ENCODE measurements at regions not wholly inside any gene's neighbourhood (a gene's known extent, or its start where the extent isn't known, plus 50 kb on each side); places are given as distances from the start of the nearest gene placed in this dataset.

GRCh38 chr11:128053981-128054931 is 533.1 kb downstream of the ETS1 start:
- H2BK12ac ChIP-seq (ENCODE audit: low read length in 2 of 2), result no peak overlapping the region
- H3K14ac ChIP-seq (ENCODE audit: low read length in 2 of 2), result no peak overlapping the region
- H3K9me3 ChIP-seq (ENCODE audit: control insufficient read depth, low read length), result no peaks in the 10 kb centered on the region
- H3K18ac ChIP-seq (ENCODE audit: low read depth in 1 of 2, low read length in 2 of 2), result peak overlapping the region in 1 of 2 experiments; percentile 55
- H3K36me3 ChIP-seq (ENCODE audit: control insufficient read depth in 1 of 2, insufficient read depth in 2 of 2, low read depth in 1 of 2, low read length in 2 of 2), result no peaks in the 10 kb centered on the region
- no peaks in the 10 kb centered on the region for H3K27me3 ChIP-seq (ENCODE audit: control insufficient read depth in 1 of 2, insufficient read depth in 1 of 2, low read length in 2 of 2)
- H3K27ac ChIP-seq (ENCODE audit: low read length, poor library complexity, severe bottlenecking), result peak overlapping the region; percentile 94
- H3K4me2 ChIP-seq (ENCODE audit: low read length, poor library complexity, severe bottlenecking), result no peak overlapping the region
- no peak overlapping the region for H2BK5ac ChIP-seq (ENCODE audit: low read depth, low read length, poor library complexity, severe bottlenecking)
- H2BK15ac ChIP-seq (ENCODE audit: low read depth, poor library complexity, severe bottlenecking), result no peak overlapping the region
- peak overlapping the region; percentile 19 for H4K8ac ChIP-seq (ENCODE audit: low read length)
- H2BK120ac ChIP-seq (ENCODE audit: low read depth, low read length), result no peak overlapping the region
- no peak overlapping the region for H4K91ac ChIP-seq (ENCODE audit: low read length)
- H2AFZ ChIP-seq (ENCODE audit: low read depth, low read length), result no peak overlapping the region
- no peaks in the 10 kb centered on the region for H3K79me1 ChIP-seq (replicated peaks; ENCODE audit: low read length, poor library complexity, severe bottlenecking)
- no peak for DNase-seq
- no peak overlapping the region for H3K4ac ChIP-seq (ENCODE audit: low read depth in 1 of 2, low read length in 2 of 2)
- H3K23ac ChIP-seq (ENCODE audit: low read length in 2 of 2), result no peak overlapping the region
- no peak overlapping the region for H3K4me3 ChIP-seq (ENCODE audit: insufficient read depth in 1 of 2, low read depth in 1 of 2, low read length in 2 of 2)
- 100% methylated on average over 2 of the region's 2 CpGs for WGBS
- H3K9ac ChIP-seq (ENCODE audit: low read length), result no peak overlapping the region
- peaks cover 2% of the 10 kb centered on the region for H3K4me1 ChIP-seq (ENCODE audit: control insufficient read depth, insufficient read depth, low read depth, low read length)
- peak overlapping the region; percentile 61 for H2AK5ac ChIP-seq (ENCODE audit: low read length, severe bottlenecking)

- Histone ChIP-seq H3K18ac (ENCODE audit: low read depth in 1 of 2, low read length in 2 of 2) (peak overlapping the region in 1 of 2 experiments; percentile 30), H3K9ac (ENCODE audit: low read length) (peak overlapping the region; percentile 30), H2BK5ac (ENCODE audit: low read depth, low read length, poor library complexity, severe bottlenecking) (peak overlapping the region; percentile 87), H2AFZ (ENCODE audit: low read depth, low read length) (no peak overlapping the region), H3K4me1 (ENCODE audit: control insufficient read depth, insufficient read depth, low read depth, low read length) (peaks cover 4% of the 10 kb centered on the region), H3K23ac (ENCODE audit: low read length in 2 of 2) (no peak overlapping the region), H4K8ac (ENCODE audit: low read length) (no peak overlapping the region), H3K4me2 (ENCODE audit: low read length, poor library complexity, severe bottlenecking) (peak overlapping the region; percentile 19), H3K79me1 (replicated peaks; ENCODE audit: low read length, poor library complexity, severe bottlenecking) (no peaks in the 10 kb centered on the region), H3K4ac (ENCODE audit: low read depth in 1 of 2, low read length in 2 of 2) (peak overlapping the region in 1 of 2 experiments; percentile 30), H3K14ac (ENCODE audit: low read length in 2 of 2) (no peak overlapping the region), H3K9me3 (ENCODE audit: control insufficient read depth, low read length) (no peaks in the 10 kb centered on the region), H3K27me3 (ENCODE audit: control insufficient read depth in 1 of 2, insufficient read depth in 1 of 2, low read length in 2 of 2) (no peaks in the 10 kb centered on the region), H2BK15ac (ENCODE audit: low read depth, poor library complexity, severe bottlenecking) (no peak overlapping the region), H4K91ac (ENCODE audit: low read length) (no peak overlapping the region), H3K4me3 (ENCODE audit: insufficient read depth in 1 of 2, low read depth in 1 of 2, low read length in 2 of 2) (no peak overlapping the region), H3K36me3 (ENCODE audit: control insufficient read depth in 1 of 2, insufficient read depth in 2 of 2, low read depth in 1 of 2, low read length in 2 of 2) (no peaks in the 10 kb centered on the region), H2BK120ac (ENCODE audit: low read depth, low read length) (peak overlapping the region; percentile 38), H2BK12ac (ENCODE audit: low read length in 2 of 2) (peak overlapping the region in 1 of 2 experiments; percentile 63), H3K27ac (ENCODE audit: low read length, poor library complexity, severe bottlenecking) (peak overlapping the region; percentile 94), H2AK5ac (ENCODE audit: low read length, severe bottlenecking) (peak overlapping the region; percentile 93)
- DNase-seq, result peak; percentile 40
- no CpG with 5 or more reads among the region's 2 CpGs for WGBS
These were observed 534.3 kb downstream of the ETS1 start for GRCh38 chr11:128052912-128053641.

- no peaks in the 10 kb centered on the region for H3K79me1 ChIP-seq (replicated peaks; ENCODE audit: low read length, poor library complexity, severe bottlenecking)
- no peak overlapping the region for H3K4ac ChIP-seq (ENCODE audit: low read depth in 1 of 2, low read length in 2 of 2)
- H3K4me2 ChIP-seq (ENCODE audit: low read length, poor library complexity, severe bottlenecking), result no peak overlapping the region
- no peak overlapping the region for H4K91ac ChIP-seq (ENCODE audit: low read length)
- H3K9ac ChIP-seq (ENCODE audit: low read length), result no peak overlapping the region
- no peak overlapping the region for H3K27ac ChIP-seq (ENCODE audit: low read length, poor library complexity, severe bottlenecking)
- H3K36me3 ChIP-seq (ENCODE audit: control insufficient read depth in 1 of 2, insufficient read depth in 2 of 2, low read depth in 1 of 2, low read length in 2 of 2), result no peaks in the 10 kb centered on the region
- no peak overlapping the region for H2BK120ac ChIP-seq (ENCODE audit: low read depth, low read length)
- no peak overlapping the region for H2AFZ ChIP-seq (ENCODE audit: low read depth, low read length)
- 100% methylated on average over 4 of the region's 4 CpGs for WGBS
- no peak overlapping the region for H3K18ac ChIP-seq (ENCODE audit: low read depth in 1 of 2, low read length in 2 of 2)
- H3K4me1 ChIP-seq (ENCODE audit: control insufficient read depth, insufficient read depth, low read depth, low read length), result peaks cover 3% of the 10 kb centered on the region
- H3K23ac ChIP-seq (ENCODE audit: low read length in 2 of 2), result no peak overlapping the region
- H3K9me3 ChIP-seq (ENCODE audit: control insufficient read depth, low read length), result peaks cover 5% of the 10 kb centered on the region
- no peak overlapping the region for H4K8ac ChIP-seq (ENCODE audit: low read length)
- H2BK12ac ChIP-seq (ENCODE audit: low read length in 2 of 2), result no peak overlapping the region
- H3K27me3 ChIP-seq (ENCODE audit: control insufficient read depth in 1 of 2, insufficient read depth in 1 of 2, low read length in 2 of 2), result no peaks in the 10 kb centered on the region
- H2AK5ac ChIP-seq (ENCODE audit: low read length, severe bottlenecking), result no peak overlapping the region
- H2BK5ac ChIP-seq (ENCODE audit: low read depth, low read length, poor library complexity, severe bottlenecking), result no peak overlapping the region
- no peak overlapping the region for H3K4me3 ChIP-seq (ENCODE audit: insufficient read depth in 1 of 2, low read depth in 1 of 2, low read length in 2 of 2)
- H3K14ac ChIP-seq (ENCODE audit: low read length in 2 of 2), result no peak overlapping the region
- no peak overlapping the region for H2BK15ac ChIP-seq (ENCODE audit: low read depth, poor library complexity, severe bottlenecking)
- no peak for DNase-seq
These were observed 539.2 kb downstream of the ETS1 start for GRCh38 chr11:128048121-128048520.

DNA sequence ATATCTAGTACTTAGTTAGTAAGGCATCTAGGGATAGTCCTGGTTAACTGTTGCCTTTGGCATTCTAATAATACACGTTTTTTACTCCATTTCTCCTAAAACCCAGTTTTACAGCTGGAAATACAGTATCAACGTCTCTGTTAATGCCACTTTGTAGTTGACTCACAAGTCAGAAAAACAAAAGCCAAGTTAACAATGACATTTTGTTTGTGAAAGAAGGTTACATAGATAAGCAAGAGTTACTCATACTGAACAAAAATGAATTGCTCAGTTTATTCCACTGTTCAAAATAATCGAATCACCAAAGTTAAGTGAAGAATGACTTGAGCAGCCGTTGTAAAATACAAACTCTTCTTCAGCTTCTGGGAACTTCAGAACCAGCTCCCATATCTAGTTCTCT is 540.3 kb downstream of the ETS1 start:
- H4K8ac ChIP-seq (ENCODE audit: low read length), result no peak overlapping the region
- no peak overlapping the region for H3K23ac ChIP-seq (ENCODE audit: low read length in 2 of 2)
- H3K4me1 ChIP-seq (ENCODE audit: control insufficient read depth, insufficient read depth, low read depth, low read length), result peaks cover 7% of the 10 kb centered on the region
- H2AFZ ChIP-seq (ENCODE audit: low read depth, low read length), result no peak overlapping the region
- H3K4me3 ChIP-seq (ENCODE audit: insufficient read depth in 1 of 2, low read depth in 1 of 2, low read length in 2 of 2), result no peak overlapping the region
- no peak overlapping the region for H3K18ac ChIP-seq (ENCODE audit: low read depth in 1 of 2, low read length in 2 of 2)
- H3K14ac ChIP-seq (ENCODE audit: low read length in 2 of 2), result no peak overlapping the region
- H4K91ac ChIP-seq (ENCODE audit: low read length), result no peak overlapping the region
- no peak overlapping the region for H2BK5ac ChIP-seq (ENCODE audit: low read depth, low read length, poor library complexity, severe bottlenecking)
- 89% methylated on average over 3 of the region's 4 CpGs for WGBS
- H3K9ac ChIP-seq (ENCODE audit: low read length), result no peak overlapping the region
- no peak overlapping the region for H3K27ac ChIP-seq (ENCODE audit: low read length, poor library complexity, severe bottlenecking)
- no peak overlapping the region for H2BK15ac ChIP-seq (ENCODE audit: low read depth, poor library complexity, severe bottlenecking)
- no peak overlapping the region for H2BK12ac ChIP-seq (ENCODE audit: low read length in 2 of 2)
- H3K4ac ChIP-seq (ENCODE audit: low read depth in 1 of 2, low read length in 2 of 2), result no peak overlapping the region
- H3K9me3 ChIP-seq (ENCODE audit: control insufficient read depth, low read length), result peaks cover 5% of the 10 kb centered on the region
- no peaks in the 10 kb centered on the region for H3K79me1 ChIP-seq (replicated peaks; ENCODE audit: low read length, poor library complexity, severe bottlenecking)
- no peak overlapping the region for H3K4me2 ChIP-seq (ENCODE audit: low read length, poor library complexity, severe bottlenecking)
- H3K27me3 ChIP-seq (ENCODE audit: control insufficient read depth in 1 of 2, insufficient read depth in 1 of 2, low read length in 2 of 2), result no peaks in the 10 kb centered on the region
- H2AK5ac ChIP-seq (ENCODE audit: low read length, severe bottlenecking), result no peak overlapping the region
- H3K36me3 ChIP-seq (ENCODE audit: control insufficient read depth in 1 of 2, insufficient read depth in 2 of 2, low read depth in 1 of 2, low read length in 2 of 2), result no peaks in the 10 kb centered on the region
- no peak for DNase-seq
- no peak overlapping the region for H2BK120ac ChIP-seq (ENCODE audit: low read depth, low read length)

Data from mesenchymal stem cell (in vitro differentiated cells and primary cell).